Thyroid gland (tissue), 4 donors: ENCODE measurements at regions not wholly inside any gene's neighbourhood (a gene's known extent, or its start where the extent isn't known, plus 50 kb on each side); places are given as distances from the start of the nearest gene placed in this dataset.

Source experiments
- POLR2A ChIP-seq, 2 donors: fragments of 450-650 bp; IDR thresholded peaks; one replicate each; pipeline ENCODE4 v1.6.1; 2017; ENCODE audit warnings: antibody characterized with exemption in 2 of 2, mild to moderate bottlenecking in 2 of 2, moderate library complexity in 1 of 2
- TF ChIP-seq, protein P1 (sequence below), 6 experiments: fragments of 200-600 bp in 3 of 6; fragments of 450-650 bp in 3 of 6; sonication (generic) in 3 of 6; IDR thresholded peaks; one replicate each; pipeline ENCODE4 v1.5.1; 2016 to 2019; ENCODE audit warnings: antibody characterized with exemption in 6 of 6, mild to moderate bottlenecking in 2 of 6, inconsistent platforms in 1 of 6, moderate library complexity in 1 of 6

DNA sequence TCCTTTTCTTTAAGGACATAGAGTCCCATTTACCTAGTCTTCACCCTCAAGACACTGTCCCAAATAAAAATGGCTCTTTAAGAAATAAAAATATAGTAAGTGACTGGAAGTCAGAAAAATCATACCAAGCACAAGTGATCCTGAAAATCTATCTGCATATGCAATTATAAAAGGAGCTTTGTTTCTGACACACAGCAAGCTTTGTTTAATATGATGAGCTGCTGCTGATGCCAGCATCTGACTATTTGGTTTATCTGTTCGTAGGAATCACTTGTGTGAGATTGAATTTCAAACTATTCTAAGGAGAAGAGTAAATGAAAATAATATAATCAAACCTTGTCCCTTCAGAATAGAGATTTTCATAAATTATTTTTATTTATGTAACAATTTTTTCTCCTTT is 332.4 kb downstream of the PCDH7 start:
- TF ChIP-seq POLR2A (IDR thresholded peaks at IDR 0.05) = no peak
- TF ChIP-seq, protein P1, sequence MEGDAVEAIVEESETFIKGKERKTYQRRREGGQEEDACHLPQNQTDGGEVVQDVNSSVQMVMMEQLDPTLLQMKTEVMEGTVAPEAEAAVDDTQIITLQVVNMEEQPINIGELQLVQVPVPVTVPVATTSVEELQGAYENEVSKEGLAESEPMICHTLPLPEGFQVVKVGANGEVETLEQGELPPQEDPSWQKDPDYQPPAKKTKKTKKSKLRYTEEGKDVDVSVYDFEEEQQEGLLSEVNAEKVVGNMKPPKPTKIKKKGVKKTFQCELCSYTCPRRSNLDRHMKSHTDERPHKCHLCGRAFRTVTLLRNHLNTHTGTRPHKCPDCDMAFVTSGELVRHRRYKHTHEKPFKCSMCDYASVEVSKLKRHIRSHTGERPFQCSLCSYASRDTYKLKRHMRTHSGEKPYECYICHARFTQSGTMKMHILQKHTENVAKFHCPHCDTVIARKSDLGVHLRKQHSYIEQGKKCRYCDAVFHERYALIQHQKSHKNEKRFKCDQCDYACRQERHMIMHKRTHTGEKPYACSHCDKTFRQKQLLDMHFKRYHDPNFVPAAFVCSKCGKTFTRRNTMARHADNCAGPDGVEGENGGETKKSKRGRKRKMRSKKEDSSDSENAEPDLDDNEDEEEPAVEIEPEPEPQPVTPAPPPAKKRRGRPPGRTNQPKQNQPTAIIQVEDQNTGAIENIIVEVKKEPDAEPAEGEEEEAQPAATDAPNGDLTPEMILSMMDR (IDR thresholded peaks at IDR 0.05) = no peak
